Nephron (organoid): ENCODE measurements at regions not wholly inside any gene's neighbourhood (a gene's known extent, or its start where the extent isn't known, plus 50 kb on each side); places are given as distances from the start of the nearest gene placed in this dataset.
A peak's percentile ranks its signal among the peaks of the same experiment; 100 is the strongest.

Source experiments
- H3K27ac Mint-ChIP-seq, 3 experiments: 2 replicates each; pipeline ENCODE4 v1.8.0; 2020; ENCODE audit warnings: mixed read lengths in 3 of 3, mild to moderate bottlenecking in 2 of 3, moderate library complexity in 1 of 3
- H3K27me3 Mint-ChIP-seq: 2 replicates; pipeline ENCODE4 v1.8.0; 2021; ENCODE audit warnings: low read depth, mild to moderate bottlenecking, moderate library complexity, mixed read lengths
- H3K36me3 Mint-ChIP-seq: 2 replicates; pipeline ENCODE4 v1.8.0; 2020; ENCODE audit warnings: low read depth, mixed read lengths
- H3K4me1 Mint-ChIP-seq: 2 replicates; pipeline ENCODE4 v1.8.0; 2020; ENCODE audit warnings: mixed read lengths
- H3K4me3 Mint-ChIP-seq, 3 experiments: 2 replicates each; pipeline ENCODE4 v1.8.0; 2020; ENCODE audit warnings: mild to moderate bottlenecking in 3 of 3, mixed read lengths in 3 of 3, moderate library complexity in 2 of 3
- H3K9me3 Mint-ChIP-seq: 2 replicates; pipeline ENCODE4 v1.8.0; 2020; ENCODE audit warnings: mixed read lengths
- TF ChIP-seq, protein P1 (sequence below), 3 experiments: fragments of 200-600 bp; sonication (generic); IDR thresholded peaks; one replicate each; pipeline ENCODE4 v1.5.0; 2021; ENCODE audit warnings: antibody characterized with exemption in 3 of 3; ENCODE audit not compliant: unreplicated experiment in 3 of 3

GRCh38 chr2:220246386-220246785 is 619.0 kb downstream of the SLC4A3 start:
- Mint-ChIP-seq H3K36me3 (no peaks in the 10 kb centered on the region), H3K4me1 (peaks cover 6% of the 10 kb centered on the region), H3K4me3 (no peak overlapping the region), H3K9me3 (peaks cover 4% of the 10 kb centered on the region), H3K27ac (no peak overlapping the region), H3K27me3 (peaks cover 8% of the 10 kb centered on the region)
- TF ChIP-seq, protein P1, sequence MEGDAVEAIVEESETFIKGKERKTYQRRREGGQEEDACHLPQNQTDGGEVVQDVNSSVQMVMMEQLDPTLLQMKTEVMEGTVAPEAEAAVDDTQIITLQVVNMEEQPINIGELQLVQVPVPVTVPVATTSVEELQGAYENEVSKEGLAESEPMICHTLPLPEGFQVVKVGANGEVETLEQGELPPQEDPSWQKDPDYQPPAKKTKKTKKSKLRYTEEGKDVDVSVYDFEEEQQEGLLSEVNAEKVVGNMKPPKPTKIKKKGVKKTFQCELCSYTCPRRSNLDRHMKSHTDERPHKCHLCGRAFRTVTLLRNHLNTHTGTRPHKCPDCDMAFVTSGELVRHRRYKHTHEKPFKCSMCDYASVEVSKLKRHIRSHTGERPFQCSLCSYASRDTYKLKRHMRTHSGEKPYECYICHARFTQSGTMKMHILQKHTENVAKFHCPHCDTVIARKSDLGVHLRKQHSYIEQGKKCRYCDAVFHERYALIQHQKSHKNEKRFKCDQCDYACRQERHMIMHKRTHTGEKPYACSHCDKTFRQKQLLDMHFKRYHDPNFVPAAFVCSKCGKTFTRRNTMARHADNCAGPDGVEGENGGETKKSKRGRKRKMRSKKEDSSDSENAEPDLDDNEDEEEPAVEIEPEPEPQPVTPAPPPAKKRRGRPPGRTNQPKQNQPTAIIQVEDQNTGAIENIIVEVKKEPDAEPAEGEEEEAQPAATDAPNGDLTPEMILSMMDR (IDR thresholded peaks at IDR 0.05; ENCODE audit: unreplicated experiment in 3 of 3) = no peak

DNA sequence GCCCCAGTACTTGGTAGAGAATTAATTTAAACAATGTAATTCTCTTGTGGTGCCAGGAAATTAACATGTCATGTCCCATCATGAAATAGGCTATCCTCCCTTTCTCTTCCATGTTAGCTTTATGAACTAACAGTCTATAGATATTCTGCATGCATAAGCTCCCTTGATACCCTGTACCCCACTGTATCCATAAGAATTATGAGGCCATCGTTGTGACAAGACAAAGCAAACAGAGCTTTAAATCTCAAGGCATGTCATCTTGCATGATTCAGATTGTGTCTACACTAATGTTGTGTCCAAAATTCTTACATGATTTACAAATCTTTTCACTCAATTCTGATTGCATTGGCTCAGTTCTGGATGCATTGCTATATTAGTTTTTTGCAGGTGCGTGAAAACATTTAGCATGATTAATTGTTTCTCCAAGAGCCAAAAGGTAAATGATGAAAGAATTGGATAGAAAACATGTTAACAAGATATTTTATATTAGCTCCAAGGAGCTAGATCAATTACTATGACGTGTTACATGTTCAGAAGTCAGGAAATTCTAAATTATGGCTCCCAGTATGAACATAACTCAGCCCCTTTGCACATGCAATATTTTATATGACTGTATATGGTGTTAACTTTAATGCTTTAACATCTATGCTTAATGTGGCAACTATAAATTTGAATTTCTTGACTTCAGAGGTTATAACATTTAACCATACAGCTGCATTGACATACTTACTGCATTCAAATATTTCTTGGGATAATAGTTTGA is 620.3 kb downstream of the SLC4A3 start:
- Mint-ChIP-seq H3K36me3 (no peaks in the 10 kb centered on the region), H3K27me3 (peaks cover 5% of the 10 kb centered on the region), H3K27ac (no peak overlapping the region), H3K4me3 (no peak overlapping the region), H3K4me1 (peaks cover 6% of the 10 kb centered on the region), H3K9me3 (peaks cover 9% of the 10 kb centered on the region)
- TF ChIP-seq, protein P1 (IDR thresholded peaks at IDR 0.05; ENCODE audit: unreplicated experiment in 3 of 3) = no peak

DNA sequence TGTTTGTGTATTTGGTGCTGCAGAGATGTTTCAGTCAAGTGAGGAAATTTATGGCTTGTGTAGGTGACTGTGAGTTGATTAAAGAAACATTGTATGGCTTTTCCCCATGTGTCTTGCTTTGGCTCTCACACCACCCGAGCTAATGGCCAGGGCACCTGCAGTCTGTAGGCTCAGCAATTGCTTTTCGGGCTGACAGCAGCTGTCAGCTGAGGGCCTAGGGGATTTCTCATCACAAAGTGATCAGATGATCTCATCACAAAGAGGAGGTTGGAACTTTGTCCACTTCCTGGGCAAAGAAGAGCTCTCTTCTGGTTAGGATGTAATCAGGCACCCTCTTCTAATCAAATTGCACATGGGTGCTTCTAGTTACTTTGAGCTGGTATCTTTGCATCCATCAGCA is 632.2 kb downstream of the SLC4A3 start:
- no peaks in the 10 kb centered on the region for H3K9me3 Mint-ChIP-seq
- H3K27ac Mint-ChIP-seq = no peak overlapping the region
- no peaks in the 10 kb centered on the region for H3K27me3 Mint-ChIP-seq
- H3K4me3 Mint-ChIP-seq = no peak overlapping the region
- no peaks in the 10 kb centered on the region for H3K4me1 Mint-ChIP-seq
- H3K36me3 Mint-ChIP-seq = no peaks in the 10 kb centered on the region
- TF ChIP-seq, protein P1 (IDR thresholded peaks at IDR 0.05; ENCODE audit: unreplicated experiment in 3 of 3) = no peak

DNA sequence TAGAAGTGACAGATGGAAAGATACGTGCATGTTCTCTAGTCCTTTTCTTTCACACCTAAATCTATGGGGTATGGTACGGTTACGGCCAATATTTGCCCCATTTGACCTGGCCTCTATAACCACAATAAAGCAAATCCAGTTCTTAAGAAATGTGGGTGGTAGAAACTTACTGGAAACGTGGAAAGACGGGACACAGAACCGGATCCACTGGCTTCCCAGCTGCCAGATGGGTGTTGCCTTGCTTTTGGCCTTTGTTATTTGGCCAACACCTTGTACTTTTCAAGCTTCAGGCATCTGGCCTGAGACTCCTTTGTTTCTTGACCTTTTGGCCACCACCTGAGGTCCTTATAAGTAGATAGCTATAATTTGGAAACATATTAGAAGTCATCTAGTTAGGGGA is 635.9 kb downstream of the SLC4A3 start:
- Mint-ChIP-seq H3K4me1 (peaks cover 5% of the 10 kb centered on the region), H3K36me3 (no peaks in the 10 kb centered on the region), H3K9me3 (no peaks in the 10 kb centered on the region), H3K4me3 (no peak overlapping the region), H3K27me3 (no peaks in the 10 kb centered on the region), H3K27ac (no peak overlapping the region)
- TF ChIP-seq, protein P1 (IDR thresholded peaks at IDR 0.05; ENCODE audit: unreplicated experiment in 3 of 3) = no peak

- Mint-ChIP-seq H3K4me1 (peaks cover 21% of the 10 kb centered on the region), H3K36me3 (no peaks in the 10 kb centered on the region), H3K27me3 (no peaks in the 10 kb centered on the region), H3K27ac (no peak overlapping the region), H3K9me3 (no peaks in the 10 kb centered on the region), H3K4me3 (no peak overlapping the region)
- TF ChIP-seq, protein P1 (IDR thresholded peaks at IDR 0.05; ENCODE audit: unreplicated experiment in 3 of 3) = no peak
These were observed 641.9 kb downstream of the SLC4A3 start for GRCh38 chr2:220269367-220269766.

DNA sequence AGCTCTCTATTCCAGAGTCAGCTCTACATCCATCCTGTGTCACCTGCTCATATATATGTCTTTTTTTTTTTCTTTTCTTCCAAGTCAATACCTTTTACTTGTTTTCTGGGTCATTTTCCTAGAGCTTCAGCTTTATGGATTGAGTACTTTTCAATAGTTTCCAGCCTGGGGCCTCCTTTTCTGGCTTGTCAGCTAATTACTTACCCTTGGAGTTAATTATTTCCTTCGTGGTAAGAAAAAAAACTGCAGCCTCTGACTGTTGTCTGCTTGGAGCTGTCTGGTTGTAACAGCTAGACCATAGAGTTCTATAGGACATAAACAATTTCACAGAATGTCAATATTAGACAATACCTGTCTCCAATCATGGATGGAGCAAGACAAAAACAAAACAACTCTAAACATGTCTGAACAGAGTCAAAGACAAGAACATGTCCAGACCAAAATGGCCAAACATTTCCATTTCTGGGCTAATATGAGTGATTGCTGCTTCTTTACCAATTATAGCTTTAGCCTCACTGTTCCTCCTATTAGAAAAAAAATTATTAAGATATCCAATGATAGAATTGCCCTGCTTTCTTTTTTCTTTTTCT is 643.1 kb downstream of the SLC4A3 start:
- peaks cover 16% of the 10 kb centered on the region for H3K4me1 Mint-ChIP-seq
- TF ChIP-seq, protein P1 (IDR thresholded peaks at IDR 0.05; ENCODE audit: unreplicated experiment in 3 of 3) = no peak
- H3K4me3 Mint-ChIP-seq = no peak overlapping the region
- H3K36me3 Mint-ChIP-seq = no peaks in the 10 kb centered on the region
- H3K9me3 Mint-ChIP-seq = no peaks in the 10 kb centered on the region
- no peaks in the 10 kb centered on the region for H3K27me3 Mint-ChIP-seq
- H3K27ac Mint-ChIP-seq = peak overlapping the region in 2 of 3 experiments; percentile 42 to 63
